Caco-2 (cell line): ENCODE measurements at regions not wholly inside any gene's neighbourhood (a gene's known extent, or its start where the extent isn't known, plus 50 kb on each side); places are given as distances from the start of the nearest gene placed in this dataset.

ENCODE experiments used
- BruUV-seq: library from RNA; stranded (reverse); fragments of 400-500 nt; replicated peaks from 2 replicates; lab custom pipeline; 2021; lab: Mats Ljungman, UMichigan
- CTCF ChIA-PET: fragments of 300-600 bp; sonication (Branson Sonifier 250); formaldehyde crosslinking; loops from one replicate; lab custom pipeline; 2022; ENCODE audit warnings: antibody characterized with exemption; lab: Charles Lee
- POLR2A ChIA-PET: fragments of 300-600 bp; sonication (Branson Sonifier 250); formaldehyde crosslinking; loops from one replicate; lab custom pipeline; 2022; ENCODE audit warnings: antibody characterized with exemption; lab: Charles Lee
- DNase-seq, 2 experiments: peaks; one replicate each; pipeline versions ENCODE4 v3.0.0 to v3.0.0-alpha.2; 2020 to 2022
- H3K27me3 ChIP-seq: replicated peaks from 2 replicates; pipeline ENCODE4 v1.6.0; 2011; ENCODE audit warnings: low read length; ENCODE audit not compliant: control insufficient read depth, insufficient read depth
- H3K36me3 ChIP-seq: 2 replicates; pipeline ENCODE4 v1.5.1; 2011; ENCODE audit warnings: low read length; ENCODE audit not compliant: control insufficient read depth, insufficient read depth
- H3K4me1 ChIP-seq: fragments of 250-450 bp; sonication (Bioruptor Pico); 2 replicates; pipeline ENCODE4 v1.5.1; 2020; ENCODE audit warnings: mild to moderate bottlenecking
- H3K4me3 ChIP-seq: 2 replicates; pipeline ENCODE4 v1.5.1; 2011; ENCODE audit warnings: low read depth, mild to moderate bottlenecking, control low read depth, low read length
- H3K9me3 ChIP-seq: fragments of 250-450 bp; sonication (Bioruptor Pico); 2 replicates; pipeline ENCODE4 v1.5.1; 2020; ENCODE audit warnings: mild to moderate bottlenecking, moderate library complexity
- H3K27ac Mint-ChIP-seq: one replicate; pipeline ENCODE4 v1.8.0; 2022; ENCODE audit warnings: mixed read lengths; ENCODE audit not compliant: unreplicated experiment
- H3K27me3 Mint-ChIP-seq: one replicate; pipeline ENCODE4 v1.8.0; 2022; ENCODE audit warnings: mixed read lengths; ENCODE audit not compliant: insufficient read depth, unreplicated experiment
- H3K36me3 Mint-ChIP-seq: one replicate; pipeline ENCODE4 v1.8.0; 2022; ENCODE audit warnings: mild to moderate bottlenecking, mixed read lengths; ENCODE audit not compliant: insufficient read depth, unreplicated experiment
- H3K4me1 Mint-ChIP-seq: one replicate; pipeline ENCODE4 v1.8.0; 2022; ENCODE audit warnings: low read depth, mixed read lengths; ENCODE audit not compliant: unreplicated experiment
- H3K4me3 Mint-ChIP-seq: one replicate; pipeline ENCODE4 v1.8.0; 2022; ENCODE audit warnings: mild to moderate bottlenecking, moderate library complexity, mixed read lengths; ENCODE audit not compliant: unreplicated experiment
- H3K9me3 Mint-ChIP-seq: one replicate; pipeline ENCODE4 v1.8.0; 2022; ENCODE audit warnings: mixed read lengths; ENCODE audit not compliant: unreplicated experiment
- CTCF ChIP-seq, 2 experiments: fragments of 200-600 bp in 1 of 2; IDR thresholded peaks; 1 replicate in 1 of 2; 2 replicates in 1 of 2; pipeline versions ENCODE4 v1.5.1 to v1.8.0; 2011 to 2022; ENCODE audit warnings: antibody characterized with exemption in 1 of 2, control low read depth in 1 of 2, inconsistent platforms in 1 of 2, low read depth in 1 of 2, low read length in 1 of 2, mild to moderate bottlenecking in 1 of 2, moderate library complexity in 1 of 2; ENCODE audit not compliant: insufficient read depth in 1 of 2, severe bottlenecking in 1 of 2, unreplicated experiment in 1 of 2
- intact Hi-C: fragments of 100-400 bp; cut with micrococcal nuclease; formaldehyde crosslinking; loops from one replicate; pipeline ENCODE4 v1.10.0; 2022; ENCODE audit not compliant: unreplicated experiment

DNA sequence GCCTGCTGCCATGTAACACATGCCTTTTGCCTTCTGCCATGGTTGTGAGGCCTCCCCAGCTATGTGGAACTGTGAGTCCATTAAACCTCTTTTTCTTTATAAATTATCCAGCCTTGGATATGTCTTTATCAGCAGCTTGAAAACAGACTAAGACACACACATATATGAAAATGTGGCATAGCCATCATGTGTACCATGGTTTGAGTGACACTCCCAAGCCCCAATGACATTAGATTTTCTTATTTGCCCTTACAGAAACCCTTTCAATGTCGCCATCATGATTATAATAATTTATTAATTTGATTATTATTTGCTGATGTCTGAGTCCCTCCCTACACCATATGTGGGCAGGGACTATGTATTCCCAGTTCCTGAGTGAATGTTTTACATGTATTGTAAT, 63.5 kb upstream of the FGGY start:
- intact Hi-C loops = no loop called here
- Mint-ChIP-seq H3K9me3 (no peaks in the 10 kb centered on the region), H3K4me3 (no peak overlapping the region), H3K36me3 (no peaks in the 10 kb centered on the region), H3K27me3 (no peaks in the 10 kb centered on the region), H3K27ac (no peak overlapping the region), H3K4me1 (no peaks in the 10 kb centered on the region)
- Histone ChIP-seq H3K36me3 (no peaks in the 10 kb centered on the region), H3K4me3 (no peak overlapping the region), H3K4me1 (no peaks in the 10 kb centered on the region), H3K9me3 (no peaks in the 10 kb centered on the region), H3K27me3 (no peaks in the 10 kb centered on the region)
- no TSS peak for BruUV-seq
- TF ChIP-seq CTCF (IDR thresholded peaks at IDR 0.05; ENCODE audit: insufficient read depth in 1 of 2, low read depth in 1 of 2, low read length in 1 of 2, severe bottlenecking in 1 of 2, unreplicated experiment in 1 of 2) = no peak
- CTCF ChIA-PET = no interaction called here
- POLR2A ChIA-PET = no interaction called here
- no peak for DNase-seq

DNA sequence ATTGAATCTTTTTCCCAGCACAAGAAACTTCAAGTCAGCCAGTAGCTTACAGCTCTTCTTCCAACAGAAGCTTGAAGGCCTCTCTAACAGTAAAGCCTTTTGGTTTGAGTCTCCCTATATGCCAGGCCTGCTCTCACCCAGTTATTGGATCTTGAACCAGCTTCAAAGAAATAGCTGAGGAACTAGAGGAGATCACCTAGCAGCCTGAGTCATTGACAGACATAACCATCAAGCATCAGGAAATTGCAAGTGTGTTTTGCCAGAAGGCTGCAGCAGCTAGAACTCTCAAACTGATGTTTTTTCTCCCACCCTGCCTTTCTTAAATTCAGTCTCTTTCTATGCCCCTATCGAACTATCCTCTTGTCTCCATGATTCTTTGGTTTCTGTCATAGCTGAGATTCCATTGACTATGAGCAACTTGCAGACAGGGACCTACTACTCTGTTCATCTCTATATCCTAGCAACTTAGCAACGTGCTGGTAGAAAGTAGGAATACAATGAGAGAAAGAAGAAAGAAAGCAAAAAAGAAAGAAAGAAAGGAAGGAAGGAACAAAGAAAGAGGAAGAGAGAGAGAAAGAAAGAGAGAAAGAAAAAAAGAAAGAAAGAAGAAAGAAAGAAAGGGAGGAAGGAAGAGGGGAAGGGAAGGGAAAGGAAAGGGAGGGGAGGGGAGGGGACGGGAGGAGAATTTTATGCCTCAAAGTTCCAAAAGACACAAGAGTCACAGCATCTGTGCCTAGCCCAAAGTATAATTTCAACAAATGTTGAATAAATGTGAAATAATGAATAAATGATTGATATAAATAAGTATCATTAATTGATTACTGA, 60.0 kb upstream of the FGGY start:
- Mint-ChIP-seq H3K4me3 (no peak overlapping the region), H3K27me3 (no peaks in the 10 kb centered on the region), H3K27ac (no peak overlapping the region), H3K36me3 (no peaks in the 10 kb centered on the region), H3K9me3 (no peaks in the 10 kb centered on the region), H3K4me1 (no peaks in the 10 kb centered on the region)
- TF ChIP-seq CTCF (IDR thresholded peaks at IDR 0.05; ENCODE audit: insufficient read depth in 1 of 2, low read depth in 1 of 2, low read length in 1 of 2, severe bottlenecking in 1 of 2, unreplicated experiment in 1 of 2) = no peak
- no peak for DNase-seq
- Histone ChIP-seq H3K36me3 (no peaks in the 10 kb centered on the region), H3K4me1 (no peaks in the 10 kb centered on the region), H3K9me3 (no peaks in the 10 kb centered on the region), H3K4me3 (no peak overlapping the region), H3K27me3 (no peaks in the 10 kb centered on the region)
- intact Hi-C loops = no loop called here
- POLR2A ChIA-PET = no interaction called here
- CTCF ChIA-PET = no interaction called here
- no TSS peak for BruUV-seq

DNA sequence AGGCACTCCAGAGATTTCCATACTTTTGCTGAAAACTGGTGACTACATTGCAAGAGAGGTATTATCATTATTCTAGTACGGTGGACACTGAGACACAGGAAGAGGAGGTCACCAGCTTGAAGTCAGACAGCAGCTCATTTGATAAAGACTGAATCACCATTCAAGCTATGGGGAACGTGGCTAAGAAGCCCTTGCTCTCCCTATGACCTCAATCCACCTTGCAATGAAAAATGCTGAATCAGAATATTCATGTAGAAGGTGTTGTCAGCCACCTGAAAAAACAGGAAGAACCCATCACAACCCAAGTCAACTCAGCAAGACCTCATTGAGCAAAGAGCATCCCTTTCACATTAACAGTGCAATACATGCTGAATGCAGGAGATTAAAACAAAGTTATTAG, 59.0 kb upstream of the FGGY start:
- POLR2A ChIA-PET = no interaction called here
- no peaks in the 10 kb centered on the region for H3K27me3 ChIP-seq
- no peaks in the 10 kb centered on the region for H3K9me3 ChIP-seq
- H3K36me3 ChIP-seq = no peaks in the 10 kb centered on the region
- CTCF ChIA-PET = no interaction called here
- no TSS peak for BruUV-seq
- H3K4me1 Mint-ChIP-seq = no peaks in the 10 kb centered on the region
- DNase-seq = no peak
- no peak for TF ChIP-seq CTCF (IDR thresholded peaks at IDR 0.05; ENCODE audit: insufficient read depth in 1 of 2, low read depth in 1 of 2, low read length in 1 of 2, severe bottlenecking in 1 of 2, unreplicated experiment in 1 of 2)
- no peak overlapping the region for H3K4me3 ChIP-seq
- H3K36me3 Mint-ChIP-seq = no peaks in the 10 kb centered on the region
- H3K4me3 Mint-ChIP-seq = no peak overlapping the region
- no peaks in the 10 kb centered on the region for H3K27me3 Mint-ChIP-seq
- no peaks in the 10 kb centered on the region for H3K4me1 ChIP-seq
- H3K9me3 Mint-ChIP-seq = no peaks in the 10 kb centered on the region
- H3K27ac Mint-ChIP-seq = no peak overlapping the region
- intact Hi-C loops = no loop called here
